ENCODE measurements at regions not wholly inside any gene's neighbourhood (a gene's known extent, or its start where the extent isn't known, plus 50 kb on each side); places are given as distances from the start of the nearest gene placed in this dataset.

- no peak overlapping the region for H4K91ac ChIP-seq (replicated peaks; ENCODE audit: insufficient read length, low read length)
- 44% methylated on average over 4 of the region's 4 CpGs; no CpG with 5 or more reads in 1 of the 2 experiments for WGBS, 2 experiments (ENCODE audit: extremely low coverage in 1 of 2, insufficient coverage in 1 of 2, insufficient read length in 1 of 2, insufficient replicate concordance in 2 of 2, low coverage in 1 of 2, low lambda C conversion rate in 2 of 2, missing lambda C conversion rate in 1 of 2)
- peak; percentile 69 for FAIRE-seq
- no peak for TF ChIP-seq HDAC2 (IDR thresholded peaks at IDR 0.05; ENCODE audit: borderline replicate concordance in 1 of 2, low read depth in 2 of 2, low read length in 2 of 2)
Observed at GRCh38 chr21:22076471-22076870, 1078.3 kb downstream of the NCAM2 start.

More at GRCh38 chr21:22076471-22076870, 1078.3 kb downstream of the NCAM2 start:
- Histone ChIP-seq H4K5ac (ENCODE audit: insufficient read length, low read depth, low read length) (peak overlapping the region; percentile 6), H3K9ac (replicated peaks in 1 of 4; ENCODE audit: extremely low read depth in 1 of 4, low read depth in 3 of 4, low read length in 3 of 4) (no peak overlapping the region), H3K79me2 (ENCODE audit: control insufficient read depth in 1 of 2, insufficient read depth in 2 of 2, low read length in 2 of 2) (no peaks in the 10 kb centered on the region), H3K9me3 (ENCODE audit: insufficient read depth in 2 of 2, low read depth in 1 of 2, low read length in 1 of 2) (peaks cover 0 to 3% of the 10 kb centered on the region in 2 experiments; a peak in 2 of 4 replicates), H4K20me1 (replicated peaks in 1 of 2; ENCODE audit: control insufficient read depth in 1 of 2, insufficient read depth in 2 of 2, low read length in 2 of 2) (no peaks in the 10 kb centered on the region), H3K4ac (replicated peaks; ENCODE audit: insufficient read length, low read depth, low read length) (no peak overlapping the region), H2BK12ac (ENCODE audit: low read depth, low read length) (no peak overlapping the region), H3K4me3 (ENCODE audit: extremely low read depth in 1 of 4, insufficient read depth in 2 of 4, low read depth in 3 of 4, low read length in 4 of 4) (no peak overlapping the region), H2AK5ac (ENCODE audit: low read depth, low read length) (no peak overlapping the region), H3K27ac (ENCODE audit: low read depth, low read length) (no peak overlapping the region; the same call in 1 of the 2 replicates), H3K14ac (ENCODE audit: insufficient read length) (no peak overlapping the region), H3K23ac (ENCODE audit: insufficient read length) (no peak overlapping the region), H3K27me3 (replicated peaks in 1 of 4; ENCODE audit: control insufficient read depth in 3 of 4, extremely low read depth in 1 of 4, insufficient read depth in 3 of 4, low read length in 3 of 4) (no peaks in the 10 kb centered on the region), H2BK15ac (ENCODE audit: low read length) (no peak overlapping the region), H3K79me1 (ENCODE audit: low read depth, low read length) (no peaks in the 10 kb centered on the region), H3K23me2 (ENCODE audit: low read depth, low read length) (no peaks in the 10 kb centered on the region), H2BK120ac (replicated peaks; ENCODE audit: low read depth, low read length) (no peak overlapping the region), H4K8ac (ENCODE audit: extremely low read depth, insufficient read depth, low read length) (no peak overlapping the region), H3K4me1 (replicated peaks in 1 of 4; ENCODE audit: control insufficient read depth in 3 of 4, insufficient read depth in 4 of 4, low read length in 3 of 4) (peaks cover 0 to 4% (median 0%) of the 10 kb centered on the region in 4 experiments; a peak in 1 of 7 replicates), H3K36me3 (ENCODE audit: control insufficient read depth in 2 of 4, insufficient read depth in 4 of 4, low read length in 3 of 4) (no peaks in the 10 kb centered on the region; a peak in 1 of 8 replicates), H3K18ac (ENCODE audit: extremely low read depth, low read length) (no peak overlapping the region), H2BK20ac (ENCODE audit: low read length) (no peak overlapping the region), H3K4me2 (ENCODE audit: insufficient read depth in 1 of 2, low read depth in 2 of 2, low read length in 2 of 2) (no peak overlapping the region), H2BK5ac (ENCODE audit: low read depth, low read length) (no peak overlapping the region), H3K56ac (replicated peaks; ENCODE audit: insufficient read length, low read depth, low read length) (no peak overlapping the region), H2AFZ (ENCODE audit: low read length) (no peak overlapping the region)
- POLR2A ChIA-PET (ENCODE audit: partially characterized antibody): no interaction called here
- no peak for DNase-seq (ENCODE audit: low read depth in 1 of 2, low spot score in 2 of 2)
- CTCF ChIA-PET (ENCODE audit: partially characterized antibody): no interaction called here

Measured in H1 (cell line).